ENCODE measurements at regions not wholly inside any gene's neighbourhood (a gene's known extent, or its start where the extent isn't known, plus 50 kb on each side); places are given as distances from the start of the nearest gene placed in this dataset.

DNA sequence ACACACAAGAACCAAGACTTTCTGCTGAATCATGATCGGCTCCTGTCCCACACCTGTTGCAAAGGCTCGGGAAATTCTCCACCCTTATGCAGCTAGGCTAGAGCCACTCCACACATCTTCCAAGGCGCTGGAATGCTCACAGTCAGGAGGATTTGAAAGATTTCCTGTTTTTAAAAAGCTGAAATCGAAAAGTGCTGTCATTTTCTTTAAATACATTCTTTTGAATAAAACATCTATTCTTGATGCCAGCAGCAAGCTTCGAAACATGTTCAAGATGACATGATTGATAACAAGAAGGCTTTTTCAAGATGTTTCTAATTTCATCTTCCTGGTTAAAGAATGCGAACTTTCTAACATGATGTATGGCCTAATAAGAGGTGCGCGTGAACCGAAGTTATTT is 219.7 kb upstream of the CDH5 start:
- TF ChIP-seq YY1 (IDR thresholded peaks at IDR 0.05; ENCODE audit: low read depth): no peak

DNA sequence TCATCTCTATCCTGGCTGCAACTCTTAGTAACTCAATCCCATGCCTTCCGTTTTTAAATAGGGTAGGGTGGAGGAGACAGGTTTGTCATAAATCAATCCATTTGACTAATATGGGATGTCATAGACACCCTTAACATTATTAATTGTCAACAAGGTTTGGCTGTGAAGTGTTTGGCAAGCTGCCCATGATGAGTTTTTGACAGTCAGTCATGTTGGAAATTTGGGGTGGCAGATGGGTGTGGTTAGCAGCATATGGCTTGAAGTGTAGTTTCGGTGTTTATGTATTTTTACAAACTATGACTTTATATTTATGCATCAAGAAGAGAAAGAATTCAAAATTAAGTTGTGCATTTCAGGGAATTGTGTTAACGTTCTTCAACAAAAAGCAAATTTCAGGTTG is 221.8 kb upstream of the CDH5 start:
- TF ChIP-seq RAD21 (IDR thresholded peaks at IDR 0.05; ENCODE audit: low read depth) (no peak), TCF12 (IDR thresholded peaks at IDR 0.05; ENCODE audit: low read depth) (no peak), CREB1 (IDR thresholded peaks at IDR 0.05; ENCODE audit: low read depth) (no peak), ZBTB7A (IDR thresholded peaks at IDR 0.05; ENCODE audit: low read depth) (no peak), FOXM1 (IDR thresholded peaks at IDR 0.05; ENCODE audit: borderline replicate concordance, low read depth) (no peak), EGR1 (IDR thresholded peaks at IDR 0.05) (no peak), TAF1 (IDR thresholded peaks at IDR 0.05; ENCODE audit: low read depth) (no peak), YY1 (IDR thresholded peaks at IDR 0.05; ENCODE audit: low read depth) (no peak), EP300 (IDR thresholded peaks at IDR 0.05; ENCODE audit: borderline replicate concordance) (no peak), TEAD4 (IDR thresholded peaks at IDR 0.05) (no peak), CEBPB (IDR thresholded peaks at IDR 0.05) (no peak), NFIC (IDR thresholded peaks at IDR 0.05) (no peak)
- TF ChIP-seq, protein P1, sequence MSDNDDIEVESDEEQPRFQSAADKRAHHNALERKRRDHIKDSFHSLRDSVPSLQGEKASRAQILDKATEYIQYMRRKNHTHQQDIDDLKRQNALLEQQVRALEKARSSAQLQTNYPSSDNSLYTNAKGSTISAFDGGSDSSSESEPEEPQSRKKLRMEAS (IDR thresholded peaks at IDR 0.05): no peak
- TF ChIP-seq, protein P2, sequence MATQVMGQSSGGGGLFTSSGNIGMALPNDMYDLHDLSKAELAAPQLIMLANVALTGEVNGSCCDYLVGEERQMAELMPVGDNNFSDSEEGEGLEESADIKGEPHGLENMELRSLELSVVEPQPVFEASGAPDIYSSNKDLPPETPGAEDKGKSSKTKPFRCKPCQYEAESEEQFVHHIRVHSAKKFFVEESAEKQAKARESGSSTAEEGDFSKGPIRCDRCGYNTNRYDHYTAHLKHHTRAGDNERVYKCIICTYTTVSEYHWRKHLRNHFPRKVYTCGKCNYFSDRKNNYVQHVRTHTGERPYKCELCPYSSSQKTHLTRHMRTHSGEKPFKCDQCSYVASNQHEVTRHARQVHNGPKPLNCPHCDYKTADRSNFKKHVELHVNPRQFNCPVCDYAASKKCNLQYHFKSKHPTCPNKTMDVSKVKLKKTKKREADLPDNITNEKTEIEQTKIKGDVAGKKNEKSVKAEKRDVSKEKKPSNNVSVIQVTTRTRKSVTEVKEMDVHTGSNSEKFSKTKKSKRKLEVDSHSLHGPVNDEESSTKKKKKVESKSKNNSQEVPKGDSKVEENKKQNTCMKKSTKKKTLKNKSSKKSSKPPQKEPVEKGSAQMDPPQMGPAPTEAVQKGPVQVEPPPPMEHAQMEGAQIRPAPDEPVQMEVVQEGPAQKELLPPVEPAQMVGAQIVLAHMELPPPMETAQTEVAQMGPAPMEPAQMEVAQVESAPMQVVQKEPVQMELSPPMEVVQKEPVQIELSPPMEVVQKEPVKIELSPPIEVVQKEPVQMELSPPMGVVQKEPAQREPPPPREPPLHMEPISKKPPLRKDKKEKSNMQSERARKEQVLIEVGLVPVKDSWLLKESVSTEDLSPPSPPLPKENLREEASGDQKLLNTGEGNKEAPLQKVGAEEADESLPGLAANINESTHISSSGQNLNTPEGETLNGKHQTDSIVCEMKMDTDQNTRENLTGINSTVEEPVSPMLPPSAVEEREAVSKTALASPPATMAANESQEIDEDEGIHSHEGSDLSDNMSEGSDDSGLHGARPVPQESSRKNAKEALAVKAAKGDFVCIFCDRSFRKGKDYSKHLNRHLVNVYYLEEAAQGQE (IDR thresholded peaks at IDR 0.05; ENCODE audit: low read depth): no peak
- TF ChIP-seq, protein P3, sequence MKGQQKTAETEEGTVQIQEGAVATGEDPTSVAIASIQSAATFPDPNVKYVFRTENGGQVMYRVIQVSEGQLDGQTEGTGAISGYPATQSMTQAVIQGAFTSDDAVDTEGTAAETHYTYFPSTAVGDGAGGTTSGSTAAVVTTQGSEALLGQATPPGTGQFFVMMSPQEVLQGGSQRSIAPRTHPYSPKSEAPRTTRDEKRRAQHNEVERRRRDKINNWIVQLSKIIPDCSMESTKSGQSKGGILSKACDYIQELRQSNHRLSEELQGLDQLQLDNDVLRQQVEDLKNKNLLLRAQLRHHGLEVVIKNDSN (IDR thresholded peaks at IDR 0.05): no peak

DNA sequence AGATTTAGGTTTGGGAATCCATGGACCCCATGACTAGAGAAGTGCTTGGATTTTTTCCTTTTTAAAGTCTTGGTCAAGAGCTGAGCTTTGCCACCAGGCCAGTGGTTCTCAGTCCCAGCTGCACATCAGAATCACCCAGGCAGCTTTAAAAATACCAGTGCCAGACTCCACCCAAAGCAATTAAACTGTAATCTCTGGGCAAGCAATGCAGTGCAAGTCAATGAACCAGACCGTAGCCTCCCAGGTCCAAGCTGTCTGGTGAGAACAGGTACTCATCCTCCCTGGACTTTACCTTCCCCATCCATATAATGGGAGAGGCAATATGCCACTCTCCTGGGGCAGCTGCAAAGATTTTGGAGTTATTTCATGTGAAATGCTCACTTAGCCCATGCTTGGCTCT is 223.1 kb upstream of the CDH5 start:
- TF ChIP-seq RAD21 (IDR thresholded peaks at IDR 0.05; ENCODE audit: low read depth) (no peak), YY1 (IDR thresholded peaks at IDR 0.05; ENCODE audit: low read depth) (no peak), ZBTB7A (IDR thresholded peaks at IDR 0.05; ENCODE audit: low read depth) (no peak)

DNA sequence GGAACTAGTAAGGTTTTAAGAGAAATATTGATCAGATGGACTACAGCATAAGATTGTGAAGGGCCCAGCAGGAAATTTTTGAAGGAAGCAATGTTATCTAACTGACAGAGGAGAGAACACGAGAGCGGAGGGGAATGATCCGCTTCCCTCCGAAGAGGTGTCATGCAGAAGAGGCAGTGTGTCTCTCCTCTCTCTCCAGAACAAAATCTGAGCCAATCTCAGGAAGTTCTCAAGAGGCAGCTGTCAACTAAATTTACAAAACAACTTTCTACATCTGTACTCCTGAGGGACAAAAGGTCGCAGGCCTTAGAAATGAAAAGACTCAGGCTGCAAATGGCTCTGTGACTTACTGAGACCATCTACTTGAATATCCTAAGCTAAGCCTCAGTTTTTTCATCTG is 224.6 kb upstream of the CDH5 start:
- TF ChIP-seq NFIC (IDR thresholded peaks at IDR 0.05) (no peak), FOXM1 (IDR thresholded peaks at IDR 0.05; ENCODE audit: borderline replicate concordance, low read depth) (no peak), EP300 (IDR thresholded peaks at IDR 0.05; ENCODE audit: borderline replicate concordance) (no peak), ZBTB7A (IDR thresholded peaks at IDR 0.05; ENCODE audit: low read depth) (no peak), EGR1 (IDR thresholded peaks at IDR 0.05) (no peak), TAF1 (IDR thresholded peaks at IDR 0.05; ENCODE audit: low read depth) (no peak), CEBPB (IDR thresholded peaks at IDR 0.05) (no peak), YY1 (IDR thresholded peaks at IDR 0.05; ENCODE audit: low read depth) (no peak), TEAD4 (IDR thresholded peaks at IDR 0.05) (no peak), TCF12 (IDR thresholded peaks at IDR 0.05; ENCODE audit: low read depth) (no peak), CREB1 (IDR thresholded peaks at IDR 0.05; ENCODE audit: low read depth) (no peak), RAD21 (IDR thresholded peaks at IDR 0.05; ENCODE audit: low read depth) (no peak)
- TF ChIP-seq, protein P1 (IDR thresholded peaks at IDR 0.05): no peak
- TF ChIP-seq, protein P2 (IDR thresholded peaks at IDR 0.05; ENCODE audit: low read depth): no peak
- TF ChIP-seq, protein P3 (IDR thresholded peaks at IDR 0.05): no peak

DNA sequence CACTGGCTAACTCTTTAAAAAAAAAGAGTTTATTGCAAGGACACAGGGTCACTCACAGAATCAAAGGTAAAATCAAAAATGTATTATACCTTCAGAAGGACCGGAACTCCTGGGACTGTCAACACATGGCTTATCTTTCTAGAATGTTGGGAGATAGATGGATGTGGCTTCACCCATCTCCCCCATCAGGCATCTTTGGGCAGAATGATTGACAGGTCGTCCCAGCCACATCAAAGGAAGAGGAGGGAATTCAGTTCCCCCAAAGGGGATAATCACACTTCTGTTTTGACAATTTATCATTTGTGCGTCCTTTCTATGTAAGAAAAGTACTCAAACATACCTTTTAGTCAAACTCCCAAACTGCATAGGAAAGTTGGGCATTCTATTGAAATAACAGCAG is 228.6 kb upstream of the CDH5 start:
- no peak for TF ChIP-seq TCF12 (IDR thresholded peaks at IDR 0.05; ENCODE audit: low read depth)
- TF ChIP-seq TEAD4 (IDR thresholded peaks at IDR 0.05): no peak
- no peak for TF ChIP-seq CEBPB (IDR thresholded peaks at IDR 0.05)
- TF ChIP-seq, protein P2 (IDR thresholded peaks at IDR 0.05; ENCODE audit: low read depth): no peak
- TF ChIP-seq, protein P1 (IDR thresholded peaks at IDR 0.05): no peak
- no peak for TF ChIP-seq NFIC (IDR thresholded peaks at IDR 0.05)
- TF ChIP-seq YY1 (IDR thresholded peaks at IDR 0.05; ENCODE audit: low read depth): no peak
- no peak for TF ChIP-seq RAD21 (IDR thresholded peaks at IDR 0.05; ENCODE audit: low read depth)
- no peak for TF ChIP-seq TAF1 (IDR thresholded peaks at IDR 0.05; ENCODE audit: low read depth)
- no peak for TF ChIP-seq FOXM1 (IDR thresholded peaks at IDR 0.05; ENCODE audit: borderline replicate concordance, low read depth)

Measured in Ishikawa (cell line).